ENCODE measurements at regions not wholly inside any gene's neighbourhood (a gene's known extent, or its start where the extent isn't known, plus 50 kb on each side); places are given as distances from the start of the nearest gene placed in this dataset.
"Not testable (repeated sequence)": the region's sequence is repeated elsewhere in the genome, so short reads cannot be mapped to it uniquely, and the experiment has no call there.

GRCh38 chr5:2376486-2376885, 375.0 kb downstream of the IRX2 start:
- DNase-seq = no peak

GRCh38 chr5:2375757-2376250, 375.7 kb downstream of the IRX2 start:
- DNase-seq = no peak

- DNase-seq = no peak
Measured at GRCh38 chr5:2375291-2375690, 376.2 kb downstream of the IRX2 start.

GRCh38 chr5:2374703-2375102, 376.8 kb downstream of the IRX2 start:
- DNase-seq = no peak

- DNase-seq = no peak
Measured at GRCh38 chr5:2373631-2374030, 377.8 kb downstream of the IRX2 start.

GRCh38 chr5:2371419-2371710, 380.1 kb downstream of the IRX2 start:
- no peak for DNase-seq

GRCh38 chr5:2370626-2371418, 380.7 kb downstream of the IRX2 start:
- no peak for DNase-seq

- no peak for DNase-seq
Measured at GRCh38 chr5:2369178-2369577, 382.3 kb downstream of the IRX2 start.

GRCh38 chr5:2366816-2367215, 384.7 kb downstream of the IRX2 start:
- no peak for DNase-seq

- no peak for DNase-seq
Measured at GRCh38 chr5:2357309-2357708, 394.2 kb downstream of the IRX2 start.

- no peak for DNase-seq
Measured at GRCh38 chr5:2355859-2356258, 395.6 kb downstream of the IRX2 start.

- no peak for DNase-seq
Measured at GRCh38 chr5:2353871-2354440, 397.5 kb downstream of the IRX2 start.

GRCh38 chr5:2353211-2353610, 398.3 kb downstream of the IRX2 start:
- DNase-seq = no peak

- no peak for DNase-seq
Measured at GRCh38 chr5:2352101-2352861, 399.2 kb downstream of the IRX2 start.

GRCh38 chr5:2349768-2350167, 401.7 kb downstream of the IRX2 start:
- not testable (repeated sequence) for DNase-seq

- no peak for DNase-seq
Measured at GRCh38 chr5:2338686-2339085, 412.8 kb downstream of the IRX2 start.

- DNase-seq = no peak
Measured at GRCh38 chr5:2335733-2336515, 415.6 kb downstream of the IRX2 start.

- no peak for DNase-seq
Measured at GRCh38 chr5:2335125-2335732, 416.2 kb downstream of the IRX2 start.

- DNase-seq = no peak
Measured at GRCh38 chr5:2334719-2335118, 416.8 kb downstream of the IRX2 start.

GRCh38 chr5:2333291-2333690, 418.2 kb downstream of the IRX2 start:
- no peak for DNase-seq

- DNase-seq = no peak
Measured at GRCh38 chr5:2332521-2332920, 419.0 kb downstream of the IRX2 start.
